Activated gamma-delta T cell treated with Interleukin-2 at 50 U/mL for 16 hours (primary cell): ENCODE measurements at regions not wholly inside any gene's neighbourhood (a gene's known extent, or its start where the extent isn't known, plus 50 kb on each side); places are given as distances from the start of the nearest gene placed in this dataset.

ENCODE experiments used
- DNase-seq: peaks from one replicate; pipeline ENCODE4 v3.0.0-alpha.2; 2020

DNA sequence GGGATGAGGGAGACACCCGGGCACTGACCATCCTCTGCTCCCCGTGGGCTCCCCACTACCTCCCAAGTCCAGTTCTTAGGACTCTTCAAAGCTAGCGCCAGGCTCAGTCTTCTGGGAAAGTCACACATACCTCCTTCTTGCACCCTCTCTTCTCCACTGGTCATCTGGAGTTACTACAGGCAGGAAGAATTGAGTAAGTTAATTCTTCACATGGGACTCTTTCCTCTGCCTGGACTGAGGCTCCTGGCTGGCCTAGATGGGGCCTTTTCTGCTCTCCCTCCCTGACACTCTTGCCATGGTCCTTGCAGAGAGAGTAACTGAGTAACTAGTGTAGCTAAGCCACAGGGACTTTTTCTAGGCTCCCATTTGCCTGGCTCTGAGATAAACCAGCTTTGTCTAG lies 96.5 kb upstream of the CELF4 start:
- DNase-seq, result no peak

DNA sequence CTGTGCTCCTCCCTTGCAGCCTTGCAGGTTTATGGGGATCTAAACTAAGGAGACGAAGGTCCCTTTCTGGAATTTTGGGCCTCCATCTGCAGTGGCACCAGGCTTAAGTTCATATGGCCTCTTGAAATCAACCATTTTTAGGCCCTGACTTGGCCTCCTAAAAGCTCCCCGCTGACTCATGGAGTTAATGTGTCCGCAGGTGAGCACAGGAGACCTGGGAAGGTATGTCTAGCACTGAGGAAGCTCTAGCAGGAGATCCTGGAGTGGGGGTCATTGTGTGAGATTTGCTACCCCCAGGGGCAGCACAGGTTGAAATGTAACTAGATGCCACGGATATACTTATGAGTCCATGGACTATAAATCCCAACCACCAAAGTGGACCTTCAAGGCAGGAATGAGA lies 95.9 kb upstream of the CELF4 start:
- no peak for DNase-seq

DNA sequence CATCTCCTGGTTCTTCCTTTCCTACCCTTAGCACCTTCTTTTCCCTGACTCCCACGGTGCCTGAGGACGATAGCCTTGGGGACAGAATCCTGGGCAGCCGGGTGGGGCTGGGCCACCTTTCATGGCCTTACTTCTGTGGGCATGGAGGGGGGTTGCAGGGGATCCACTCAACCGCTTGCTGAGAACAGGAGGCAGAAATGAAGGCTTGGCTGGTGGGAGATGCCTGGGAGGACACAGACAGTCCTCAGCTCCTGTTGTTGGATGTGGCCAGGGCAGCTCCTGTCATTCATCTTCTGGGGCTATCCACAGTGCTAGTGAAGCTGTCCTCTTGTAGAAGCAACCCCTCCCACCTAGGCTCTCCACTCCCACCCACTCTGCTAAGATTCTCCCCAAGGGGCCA lies 95.5 kb upstream of the CELF4 start:
- DNase-seq, result no peak

DNA sequence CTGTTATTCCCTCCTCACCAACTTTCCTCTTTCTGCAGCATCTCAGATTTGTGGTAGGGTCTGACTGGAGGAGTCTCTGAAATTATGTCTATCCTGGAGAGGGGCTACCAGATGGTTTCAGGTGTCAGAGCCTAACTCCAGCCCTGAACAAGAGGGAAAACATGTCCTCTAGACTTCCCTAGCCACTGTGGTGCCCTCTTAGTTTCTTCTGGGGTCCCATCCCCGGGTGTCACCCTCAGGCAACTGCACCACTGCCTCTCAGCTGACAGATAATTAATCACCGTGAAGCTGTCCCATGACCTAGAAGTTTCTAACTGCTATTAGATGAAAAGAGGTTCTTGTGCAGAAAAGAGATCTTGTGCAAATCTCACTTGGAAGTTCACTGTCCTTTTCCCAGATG lies 95.1 kb upstream of the CELF4 start:
- DNase-seq, result no peak

DNA sequence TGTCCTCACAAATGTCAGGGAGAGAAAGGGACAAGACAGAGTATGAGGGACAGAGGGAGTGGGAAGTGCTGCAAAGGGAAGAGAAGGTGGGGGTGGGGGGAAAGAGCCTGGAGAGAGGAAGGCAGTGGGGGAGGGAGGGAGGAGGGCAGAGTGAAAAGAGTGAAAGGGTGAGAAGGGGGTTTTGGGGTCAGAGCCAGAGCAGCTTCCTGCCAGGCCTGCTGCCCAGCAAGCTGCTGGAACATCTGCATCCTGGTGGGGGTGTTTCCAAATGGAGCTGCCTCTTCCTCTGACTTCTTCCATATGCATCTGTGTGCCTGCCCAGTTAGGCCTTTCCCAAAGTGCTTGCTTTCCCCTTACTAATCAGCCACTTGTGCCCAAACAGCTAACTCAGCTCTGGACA lies 94.3 kb upstream of the CELF4 start:
- DNase-seq, result no peak

DNA sequence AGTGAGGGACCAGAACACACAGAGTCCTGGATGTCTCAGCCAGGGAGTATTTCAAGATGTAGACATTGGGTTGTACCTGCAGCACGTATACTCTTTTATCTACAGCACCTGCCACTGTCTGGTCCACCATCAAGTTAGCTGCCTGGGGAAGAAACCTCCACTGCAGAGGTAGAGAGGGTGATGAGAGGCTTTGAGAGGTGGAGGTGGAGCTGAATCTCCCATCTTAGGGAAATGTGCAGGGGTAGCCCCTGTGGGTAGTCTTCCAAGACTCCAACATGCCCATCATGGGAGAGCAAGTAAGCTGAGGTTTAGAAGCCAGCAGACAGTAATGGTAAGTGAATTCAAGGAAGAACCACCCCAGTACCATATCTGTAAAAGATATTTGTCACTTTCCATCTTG lies 93.3 kb upstream of the CELF4 start:
- DNase-seq, result no peak

DNA sequence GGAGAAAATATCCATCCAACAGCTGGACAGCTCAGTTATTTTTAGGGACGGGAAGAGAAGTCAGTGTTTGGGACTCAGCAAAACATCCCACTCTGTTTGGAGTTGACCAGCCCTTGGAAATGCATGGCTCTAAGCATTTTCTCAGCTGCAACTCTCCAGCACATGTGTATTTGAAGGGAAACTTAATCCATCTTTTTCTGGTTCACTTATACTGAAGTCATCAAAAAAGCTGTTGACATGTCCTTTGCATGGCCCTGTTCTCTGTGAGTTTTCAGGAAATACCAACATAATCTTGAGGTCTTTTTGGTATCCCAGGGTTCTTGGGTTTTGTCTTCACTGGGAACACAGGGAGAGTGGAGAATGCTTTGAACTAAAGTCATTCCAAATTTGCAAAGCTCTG lies 91.9 kb upstream of the CELF4 start:
- no peak for DNase-seq

DNA sequence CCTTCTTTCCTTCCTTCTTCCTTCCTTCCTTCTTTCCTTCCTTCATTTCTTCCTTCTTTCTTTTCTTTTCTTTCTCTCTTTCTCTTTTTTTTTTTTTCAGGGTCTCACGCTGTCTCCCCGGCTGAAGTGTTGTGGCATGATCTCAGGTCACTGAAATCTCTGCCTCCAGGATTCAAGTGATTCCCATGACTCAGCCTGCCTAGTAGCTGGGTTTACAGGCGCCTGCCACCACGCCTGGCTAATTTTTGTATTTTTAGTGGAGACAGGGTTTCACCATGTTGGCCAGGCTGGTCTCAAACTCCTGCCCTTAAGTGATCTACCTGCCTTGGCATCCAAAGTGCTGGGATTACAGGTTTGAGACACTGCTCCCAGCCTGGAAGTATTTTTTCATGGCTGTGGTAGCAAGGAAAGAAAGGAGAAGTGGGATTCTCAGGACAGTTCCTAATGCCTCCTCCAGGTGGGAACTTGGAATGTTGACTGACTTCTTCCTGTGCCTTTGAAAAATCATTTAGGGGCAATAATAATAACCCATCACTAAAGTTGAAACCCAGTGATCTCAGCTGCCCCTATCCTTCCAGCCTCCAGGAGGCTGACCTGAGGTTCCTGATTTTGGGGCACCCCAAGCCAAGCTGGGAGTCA lies 89.3 kb upstream of the CELF4 start:
- no peak for DNase-seq

DNA sequence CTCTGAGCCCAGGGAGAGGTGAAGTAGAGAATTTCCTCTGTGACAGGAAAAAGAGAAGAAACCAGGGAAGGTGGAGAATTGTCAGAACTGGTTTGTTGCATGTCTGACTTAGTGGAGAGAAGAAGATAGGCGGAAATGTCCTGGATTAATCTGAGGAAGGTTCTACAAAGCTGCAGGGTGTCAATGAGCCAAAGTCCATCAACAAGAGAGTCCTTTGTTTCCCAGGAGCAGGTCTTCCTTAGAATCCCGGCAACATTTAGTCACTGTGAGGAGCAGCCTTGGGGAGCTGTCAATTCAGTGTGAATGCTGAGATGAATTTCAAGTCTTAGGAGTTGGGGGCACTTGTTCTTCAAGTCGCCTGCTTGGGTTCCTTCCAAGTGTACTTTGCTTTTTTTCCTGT lies 88.4 kb upstream of the CELF4 start:
- DNase-seq, result no peak

DNA sequence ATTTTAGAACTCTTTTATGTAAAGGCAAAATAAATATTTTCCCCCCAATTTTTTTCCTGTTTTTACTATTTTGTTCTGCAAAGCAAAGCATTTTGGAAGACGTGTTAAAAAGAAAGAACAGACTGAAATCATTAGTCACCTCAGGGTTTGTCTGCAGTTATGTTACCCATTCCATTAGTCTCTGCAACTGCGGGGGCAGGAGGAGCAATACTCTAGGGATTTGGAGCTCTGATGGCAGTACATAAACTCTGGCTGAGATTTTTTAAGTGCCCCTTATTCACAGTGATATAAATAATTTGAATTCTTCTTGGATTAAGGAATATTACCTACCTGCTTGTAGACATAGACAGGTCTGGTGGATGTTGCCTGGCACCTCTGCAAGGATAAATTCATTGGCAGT lies 88.0 kb upstream of the CELF4 start:
- no peak for DNase-seq

DNA sequence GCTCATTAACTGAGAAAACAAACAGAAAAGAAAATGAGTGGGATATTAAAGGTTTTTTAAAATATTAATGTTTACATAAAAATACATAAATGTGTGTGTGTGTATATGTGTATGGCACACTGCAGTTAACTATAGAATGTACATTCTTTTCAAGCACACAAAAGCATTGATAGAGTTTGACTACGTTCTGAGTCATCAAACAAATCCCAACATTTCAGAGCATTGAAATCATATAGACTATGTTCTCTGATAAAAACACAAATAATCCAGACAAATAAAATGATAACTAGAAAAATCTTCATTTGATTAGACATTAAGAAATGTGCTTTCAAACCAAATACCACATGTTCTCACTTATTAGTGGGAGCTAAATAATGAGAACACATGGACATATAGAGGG lies 84.3 kb upstream of the CELF4 start:
- DNase-seq, result no peak

DNA sequence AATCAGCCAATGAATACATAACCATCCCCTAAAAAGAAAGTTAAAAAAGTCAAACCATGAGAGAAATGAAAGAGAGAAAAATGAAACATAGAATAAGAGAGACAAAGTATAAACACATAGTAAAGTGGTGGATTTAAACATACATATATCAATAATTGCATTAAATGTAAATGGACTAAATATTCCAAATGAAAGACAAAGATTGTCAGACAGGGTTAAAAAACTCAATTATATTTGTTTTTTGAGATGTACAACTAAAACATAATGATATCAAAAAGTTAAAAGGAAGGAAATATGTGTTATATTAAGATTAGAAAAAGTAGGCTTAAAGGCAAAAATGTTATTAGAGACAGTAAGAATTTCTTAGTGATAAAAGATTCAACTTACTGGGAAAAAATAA lies 83.8 kb upstream of the CELF4 start:
- DNase-seq, result no peak

DNA sequence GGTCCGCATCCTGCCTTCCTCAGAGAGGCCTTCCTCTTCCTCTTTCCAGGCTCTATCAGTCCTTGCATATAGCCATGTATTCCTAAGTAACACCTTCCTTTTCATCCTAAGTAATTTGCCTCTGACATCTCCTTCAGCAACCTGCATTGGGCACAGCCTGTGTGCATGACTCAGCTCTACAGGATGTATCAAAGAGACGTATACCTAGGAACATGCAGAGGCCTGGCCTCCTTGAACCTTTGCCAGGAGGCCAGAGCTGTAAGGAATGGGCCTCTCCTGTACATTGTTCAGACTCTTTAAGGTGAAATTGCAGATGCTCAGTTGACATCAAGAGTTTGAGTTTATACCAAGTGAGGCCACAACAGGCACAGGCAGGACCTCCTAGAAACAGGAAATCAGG lies 76.0 kb upstream of the CELF4 start:
- DNase-seq, result no peak

DNA sequence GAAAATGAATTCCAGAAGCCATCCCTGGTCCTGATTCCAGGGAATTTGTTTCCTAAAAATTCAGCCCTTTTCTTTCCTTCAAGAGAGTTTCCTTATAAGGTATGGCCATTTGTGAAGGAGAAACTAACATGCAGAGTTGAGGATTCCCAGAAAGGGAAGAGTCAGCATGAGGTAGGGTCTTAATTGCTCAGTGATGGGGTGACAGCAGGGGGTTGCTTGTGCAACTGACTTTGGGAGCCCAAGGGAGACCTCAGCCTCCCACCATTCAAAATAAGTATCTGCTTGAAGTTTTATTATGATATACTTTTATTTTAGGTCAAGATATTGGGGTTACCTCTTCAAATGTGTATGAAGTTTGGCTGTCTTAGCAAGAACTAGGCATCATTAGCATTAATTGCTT lies 74.9 kb upstream of the CELF4 start:
- DNase-seq, result no peak

DNA sequence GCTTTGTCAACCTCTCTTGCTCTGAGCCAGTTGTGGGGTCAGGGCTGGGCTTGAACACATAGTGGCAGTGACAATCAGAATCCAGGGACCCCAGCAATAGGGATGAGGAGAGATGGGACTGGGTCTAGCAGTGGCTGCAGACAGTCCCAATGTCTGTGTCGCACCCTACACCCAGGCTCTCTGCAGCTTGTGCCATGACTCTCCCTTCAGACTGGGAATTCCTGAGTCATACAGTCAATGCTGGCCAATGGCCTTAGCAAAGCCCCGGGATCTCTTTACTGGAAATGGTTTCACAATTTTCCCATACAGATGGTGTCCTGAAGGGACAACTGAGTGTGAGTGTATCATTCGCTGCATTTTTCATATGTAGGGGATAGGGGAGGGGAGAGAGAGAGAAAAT lies 74.2 kb upstream of the CELF4 start:
- no peak for DNase-seq

DNA sequence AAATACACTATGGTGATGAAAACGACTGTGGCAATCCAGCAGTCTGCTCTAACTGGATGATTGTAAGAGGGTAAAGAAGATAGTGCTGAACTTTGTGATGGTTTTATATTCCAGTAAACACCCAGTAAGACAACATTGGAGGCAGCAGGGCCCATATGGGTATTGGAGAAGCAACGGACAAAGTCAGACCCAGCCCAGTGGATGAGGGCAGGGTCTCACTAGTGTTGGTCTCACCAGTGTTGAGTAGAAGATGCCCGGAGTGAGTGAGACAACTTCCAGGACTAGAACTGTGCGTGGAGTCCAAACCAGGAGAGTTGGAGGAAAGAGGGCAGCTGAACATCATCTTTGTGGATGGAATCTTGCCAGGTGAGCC lies 71.9 kb upstream of the CELF4 start:
- DNase-seq, result no peak

DNA sequence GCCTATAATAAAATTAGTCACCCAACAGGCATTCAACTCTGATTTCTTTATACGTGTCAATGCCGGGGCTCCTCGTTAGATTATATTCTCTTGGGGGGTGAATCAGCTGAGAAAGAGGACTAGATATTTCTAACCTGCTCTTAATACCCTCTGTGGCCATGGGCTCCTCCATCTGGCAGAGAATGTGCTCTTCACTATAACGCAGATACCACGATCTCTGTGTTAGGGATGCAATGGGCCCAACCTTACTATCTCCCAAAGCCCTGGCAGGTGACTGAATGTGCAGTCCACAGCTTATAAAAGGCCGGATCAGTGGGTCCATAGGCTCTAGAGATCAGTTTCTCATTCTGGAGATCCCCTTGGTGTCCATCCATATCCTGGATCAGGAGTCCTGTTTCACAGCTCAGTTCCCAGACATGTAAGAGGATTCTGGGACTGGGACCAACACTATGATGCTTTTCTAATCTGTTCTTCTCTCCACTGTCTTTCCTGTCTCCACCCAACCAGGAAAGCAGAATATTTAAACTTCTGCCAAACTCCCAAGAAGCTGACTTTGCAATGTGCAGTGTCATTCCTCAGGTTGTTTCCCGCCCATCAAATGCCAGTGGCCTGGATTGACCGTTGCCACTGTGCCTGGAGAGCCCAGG lies 71.4 kb upstream of the CELF4 start:
- no peak for DNase-seq

DNA sequence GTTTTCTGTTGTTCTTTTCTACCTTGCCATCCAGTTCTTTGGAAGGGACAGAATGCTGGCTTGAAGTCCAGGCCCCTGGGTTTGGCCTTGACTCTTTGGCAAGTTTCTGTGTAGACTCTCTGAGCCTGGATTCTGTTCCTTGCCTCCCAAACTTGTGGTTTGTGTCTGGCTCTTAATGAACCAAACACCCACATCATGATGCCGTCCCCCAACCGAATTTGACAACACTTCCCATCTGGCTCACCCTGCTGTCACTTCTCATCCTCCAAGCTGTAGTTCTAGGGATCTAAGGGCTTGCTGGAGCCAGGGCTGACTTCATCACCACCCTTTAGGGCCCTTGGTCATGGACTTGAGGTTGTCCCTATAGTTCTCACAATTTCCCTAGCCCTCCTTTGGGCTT lies 68.9 kb upstream of the CELF4 start:
- DNase-seq, result no peak

DNA sequence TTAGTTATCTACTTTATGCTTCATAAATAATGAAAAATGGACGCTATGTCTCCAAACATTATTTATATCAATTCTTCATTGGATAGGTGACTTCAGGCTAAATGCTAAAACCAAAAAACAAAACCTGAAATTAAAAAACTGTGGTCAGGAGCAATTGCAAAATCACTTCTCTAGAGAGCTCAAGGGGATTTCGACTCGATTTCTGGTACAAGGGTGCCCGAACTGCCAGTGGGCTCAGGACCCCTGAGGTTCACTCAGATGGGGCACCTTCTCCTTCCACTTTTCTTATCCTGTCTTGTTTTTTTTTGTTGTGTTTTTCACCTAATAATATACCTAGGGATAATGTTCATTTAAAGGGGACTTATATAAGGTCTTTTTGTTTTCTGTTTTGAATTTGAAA lies 65.8 kb upstream of the CELF4 start:
- DNase-seq, result no peak

DNA sequence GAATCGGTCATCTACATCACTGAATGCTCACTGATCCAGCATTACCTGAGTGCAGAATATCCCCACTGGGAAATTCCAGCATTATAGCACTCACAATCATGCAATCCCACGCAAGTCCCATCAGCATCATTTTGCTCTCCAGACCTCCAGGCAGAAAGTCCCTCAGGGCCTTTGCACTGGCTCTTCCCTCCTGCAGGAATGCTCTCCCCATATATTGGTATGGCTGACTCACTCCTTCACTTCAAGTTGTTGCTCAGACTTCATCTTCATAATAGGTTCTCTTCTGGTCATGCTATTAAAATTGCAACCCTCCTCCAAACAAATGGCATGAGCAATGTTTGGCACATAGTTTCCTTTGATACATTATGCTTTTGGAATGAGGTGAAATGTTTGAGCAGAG lies 64.7 kb upstream of the CELF4 start:
- no peak for DNase-seq

DNA sequence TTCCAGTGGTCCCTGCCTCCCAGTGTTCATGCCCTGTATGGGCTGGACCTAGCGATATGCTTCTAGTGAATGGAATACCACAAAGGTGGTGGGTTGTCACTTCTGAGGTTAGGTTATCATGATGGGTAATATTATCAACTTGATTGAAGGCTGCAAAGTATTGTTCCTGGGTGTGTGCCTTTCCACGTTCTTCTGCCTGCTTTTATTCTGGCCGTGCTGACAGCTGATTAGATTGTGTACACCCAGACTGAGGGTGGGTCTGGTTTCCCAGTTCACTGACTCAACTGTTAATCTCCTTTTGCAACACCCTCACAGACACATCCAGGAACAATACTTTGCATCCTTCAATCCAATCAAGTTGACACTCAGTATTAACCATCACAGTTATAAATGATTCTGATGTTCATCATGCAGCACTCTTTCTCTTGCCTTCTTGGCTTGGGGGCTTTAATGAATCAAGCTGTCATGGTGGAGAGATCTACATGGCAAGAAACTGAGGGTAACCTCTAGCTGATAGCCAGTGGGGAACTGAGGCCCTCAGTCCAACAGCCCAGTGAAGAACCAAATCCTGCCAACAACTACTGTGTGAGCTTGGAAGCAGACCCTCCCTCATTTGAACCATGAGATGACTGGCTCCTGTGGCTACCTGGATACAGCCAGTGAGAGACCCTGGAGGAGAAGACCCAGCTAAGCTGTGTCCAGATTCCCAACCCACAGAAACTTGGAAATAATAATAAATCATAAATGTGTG lies 63.0 kb upstream of the CELF4 start:
- DNase-seq, result no peak

DNA sequence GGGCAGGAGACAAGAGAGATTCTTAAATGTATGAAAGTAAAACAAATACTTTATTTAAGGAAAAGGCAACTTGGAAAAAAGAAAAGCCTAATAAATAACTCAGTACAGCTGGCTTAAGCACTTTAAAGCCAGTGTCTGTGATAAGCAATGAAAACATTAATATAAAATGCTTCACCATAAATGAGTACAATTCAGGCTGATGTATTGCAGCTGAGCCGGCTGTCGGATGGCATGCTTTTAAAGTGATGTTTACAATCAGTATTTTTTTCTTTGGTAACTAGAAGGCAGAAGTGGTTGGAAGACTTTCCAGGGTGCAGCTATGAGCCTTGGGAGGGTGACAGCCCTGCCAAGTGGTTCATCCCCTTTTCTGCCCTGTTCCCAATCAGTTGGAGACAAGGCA lies 58.7 kb upstream of the CELF4 start:
- no peak for DNase-seq

DNA sequence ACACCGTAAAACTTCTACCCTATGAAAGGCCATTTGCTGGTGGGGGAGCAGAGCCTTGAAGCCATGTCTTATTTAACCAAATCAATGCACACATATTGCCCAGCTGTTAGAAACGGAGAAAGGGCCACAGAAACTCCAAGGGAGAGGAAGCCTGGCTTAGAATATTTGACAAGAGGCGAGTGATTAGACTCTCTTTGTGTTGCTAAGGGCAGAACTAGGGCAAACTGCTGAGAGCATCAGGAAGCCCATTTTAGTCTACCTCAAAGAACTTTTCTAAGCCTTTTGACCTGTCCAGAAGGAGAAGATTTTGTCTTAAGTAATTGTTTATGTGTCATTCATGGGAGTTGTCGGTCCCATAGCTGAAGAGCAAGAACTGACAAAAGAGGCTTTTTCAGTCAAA lies 54.4 kb upstream of the CELF4 start:
- no peak for DNase-seq

DNA sequence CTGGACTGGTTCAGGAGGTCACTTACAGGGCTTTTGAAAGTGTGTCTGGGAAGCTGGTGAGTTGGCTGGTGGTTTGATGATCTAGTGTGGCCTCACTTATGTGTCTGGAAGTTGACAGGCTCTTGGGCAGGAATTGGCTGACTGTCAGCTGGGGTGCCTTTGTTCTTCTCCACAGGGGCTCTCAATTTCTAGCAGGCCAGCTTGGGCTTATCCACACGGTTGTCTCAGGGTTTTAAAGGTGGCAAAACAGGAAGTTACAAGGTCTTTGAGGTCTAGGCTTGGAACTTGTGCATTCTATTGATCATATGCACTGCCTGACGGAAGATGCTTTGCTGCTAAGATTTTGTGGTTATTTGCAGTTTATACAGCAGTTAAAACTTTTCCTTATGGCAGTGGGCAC lies 52.0 kb upstream of the CELF4 start:
- DNase-seq, result no peak
